Kidney epithelial cell (primary cell): ENCODE measurements at regions not wholly inside any gene's neighbourhood (a gene's known extent, or its start where the extent isn't known, plus 50 kb on each side); places are given as distances from the start of the nearest gene placed in this dataset.

Experiments
- DNase-seq: peaks from one replicate; pipeline ENCODE4 v3.0.0-alpha.2; 2010; ENCODE audit warnings: low read depth
- H3K27me3 ChIP-seq: 2 replicates; pipeline ENCODE4 v1.6.0; 2011; ENCODE audit warnings: low read length; ENCODE audit not compliant: control insufficient read depth, insufficient read depth
- H3K36me3 ChIP-seq: 2 replicates; pipeline ENCODE4 v1.5.1; 2011; ENCODE audit warnings: low read length; ENCODE audit not compliant: control insufficient read depth, insufficient read depth
- H3K4me3 ChIP-seq: 2 replicates; pipeline ENCODE4 v1.5.1; 2011; ENCODE audit warnings: low read depth, mild to moderate bottlenecking, control low read depth, low read length
- TF ChIP-seq, protein P1 (sequence below): IDR thresholded peaks from 2 replicates; pipeline ENCODE4 v1.5.1; 2011; ENCODE audit warnings: mild to moderate bottlenecking, moderate library complexity, low read length, control low read depth, inconsistent platforms; ENCODE audit not compliant: insufficient read depth, poor library complexity, severe bottlenecking

DNA sequence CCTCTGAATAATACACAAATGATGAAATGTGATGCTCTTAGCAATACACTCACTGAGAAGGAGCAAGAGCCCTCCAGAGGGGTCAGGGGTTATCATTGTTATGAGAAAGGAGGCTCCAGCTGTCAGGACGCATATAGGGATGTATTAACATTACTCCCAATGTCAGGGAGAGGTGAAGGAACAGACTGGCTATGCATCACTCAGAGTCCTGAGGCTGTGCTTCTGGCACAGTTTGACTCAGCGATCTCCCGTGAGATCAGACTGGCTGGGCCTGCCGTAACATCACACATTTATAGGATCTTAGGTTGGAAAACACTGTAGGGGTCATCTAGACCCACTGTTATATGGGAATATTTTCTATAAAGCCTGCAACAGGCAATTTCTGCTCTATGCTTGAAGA, 226.5 kb upstream of the GLRA1 start:
- TF ChIP-seq, protein P1, sequence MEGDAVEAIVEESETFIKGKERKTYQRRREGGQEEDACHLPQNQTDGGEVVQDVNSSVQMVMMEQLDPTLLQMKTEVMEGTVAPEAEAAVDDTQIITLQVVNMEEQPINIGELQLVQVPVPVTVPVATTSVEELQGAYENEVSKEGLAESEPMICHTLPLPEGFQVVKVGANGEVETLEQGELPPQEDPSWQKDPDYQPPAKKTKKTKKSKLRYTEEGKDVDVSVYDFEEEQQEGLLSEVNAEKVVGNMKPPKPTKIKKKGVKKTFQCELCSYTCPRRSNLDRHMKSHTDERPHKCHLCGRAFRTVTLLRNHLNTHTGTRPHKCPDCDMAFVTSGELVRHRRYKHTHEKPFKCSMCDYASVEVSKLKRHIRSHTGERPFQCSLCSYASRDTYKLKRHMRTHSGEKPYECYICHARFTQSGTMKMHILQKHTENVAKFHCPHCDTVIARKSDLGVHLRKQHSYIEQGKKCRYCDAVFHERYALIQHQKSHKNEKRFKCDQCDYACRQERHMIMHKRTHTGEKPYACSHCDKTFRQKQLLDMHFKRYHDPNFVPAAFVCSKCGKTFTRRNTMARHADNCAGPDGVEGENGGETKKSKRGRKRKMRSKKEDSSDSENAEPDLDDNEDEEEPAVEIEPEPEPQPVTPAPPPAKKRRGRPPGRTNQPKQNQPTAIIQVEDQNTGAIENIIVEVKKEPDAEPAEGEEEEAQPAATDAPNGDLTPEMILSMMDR, result no peak
- Histone ChIP-seq H3K4me3 (no peak overlapping the region), H3K36me3 (no peaks in the 10 kb centered on the region), H3K27me3 (no peaks in the 10 kb centered on the region)
- DNase-seq, result no peak

DNA sequence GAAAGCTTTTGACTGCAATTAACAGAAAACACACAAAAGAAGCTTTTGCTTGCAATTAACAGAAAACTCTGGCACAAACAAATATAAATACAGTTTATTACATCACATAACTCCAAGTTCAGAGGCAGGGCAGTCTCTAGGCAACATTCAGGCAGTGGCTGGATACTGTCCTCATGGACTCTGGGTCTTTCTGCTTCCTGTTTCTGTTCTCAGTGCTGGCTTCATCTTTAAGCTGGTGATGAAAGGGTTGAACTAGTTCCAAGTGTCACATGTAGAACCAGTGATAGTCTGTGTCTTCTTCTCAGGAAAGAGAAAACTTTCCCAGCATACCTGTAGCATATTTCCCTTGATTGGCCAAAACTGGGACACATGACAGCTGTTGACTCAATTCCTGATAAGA, 222.6 kb upstream of the GLRA1 start:
- no peak overlapping the region for H3K4me3 ChIP-seq
- TF ChIP-seq, protein P1, result no peak
- no peak for DNase-seq
- no peaks in the 10 kb centered on the region for H3K36me3 ChIP-seq
- no peaks in the 10 kb centered on the region for H3K27me3 ChIP-seq

DNA sequence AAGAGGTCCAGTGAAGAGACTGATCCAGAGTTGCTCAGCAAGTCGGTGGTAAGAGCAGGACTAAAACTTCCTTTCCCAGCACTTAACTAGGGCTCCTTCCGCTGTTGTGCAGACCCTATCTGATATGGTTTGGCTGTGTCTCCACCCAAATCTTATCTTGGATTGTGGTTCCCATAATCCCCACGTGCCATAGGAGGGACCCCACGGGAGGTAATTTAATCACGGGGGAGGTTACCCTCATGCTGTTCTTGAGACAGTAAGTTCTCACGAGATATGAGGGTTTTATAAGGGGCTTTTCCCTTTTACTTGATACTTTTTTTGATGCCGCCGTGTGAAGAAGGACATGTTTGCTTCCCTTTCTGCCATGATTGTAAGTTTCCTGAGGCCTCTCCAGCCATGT, 221.9 kb upstream of the GLRA1 start:
- Histone ChIP-seq H3K27me3 (no peaks in the 10 kb centered on the region), H3K4me3 (no peak overlapping the region)
- TF ChIP-seq, protein P1, result no peak

DNA sequence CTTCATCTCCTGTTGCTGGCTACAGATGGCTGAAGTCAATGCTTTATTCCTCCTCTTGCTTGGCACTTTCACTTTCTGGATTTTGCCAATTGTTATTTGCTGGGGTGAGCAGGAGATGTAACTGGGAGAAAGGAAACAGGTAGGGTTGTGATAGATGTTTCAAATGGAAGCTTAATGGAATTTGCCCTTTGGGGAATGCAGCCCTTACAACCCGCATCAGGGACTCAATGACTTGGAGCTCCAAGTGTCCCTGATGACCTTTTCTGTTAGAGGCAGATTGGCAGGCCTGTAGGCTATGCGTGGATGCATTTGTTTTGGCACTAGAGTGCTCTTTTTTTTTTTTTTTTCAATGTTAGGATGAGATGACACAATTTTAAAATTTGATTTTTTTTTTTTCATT, 219.9 kb upstream of the GLRA1 start:
- H3K27me3 ChIP-seq, result no peaks in the 10 kb centered on the region
- DNase-seq, result no peak
- no peaks in the 10 kb centered on the region for H3K36me3 ChIP-seq
- TF ChIP-seq, protein P1, result no peak
- no peak overlapping the region for H3K4me3 ChIP-seq

More for the DNA sequence above, 221.9 kb upstream of the GLRA1 start:
- no peak for DNase-seq
- H3K36me3 ChIP-seq, result no peaks in the 10 kb centered on the region

DNA sequence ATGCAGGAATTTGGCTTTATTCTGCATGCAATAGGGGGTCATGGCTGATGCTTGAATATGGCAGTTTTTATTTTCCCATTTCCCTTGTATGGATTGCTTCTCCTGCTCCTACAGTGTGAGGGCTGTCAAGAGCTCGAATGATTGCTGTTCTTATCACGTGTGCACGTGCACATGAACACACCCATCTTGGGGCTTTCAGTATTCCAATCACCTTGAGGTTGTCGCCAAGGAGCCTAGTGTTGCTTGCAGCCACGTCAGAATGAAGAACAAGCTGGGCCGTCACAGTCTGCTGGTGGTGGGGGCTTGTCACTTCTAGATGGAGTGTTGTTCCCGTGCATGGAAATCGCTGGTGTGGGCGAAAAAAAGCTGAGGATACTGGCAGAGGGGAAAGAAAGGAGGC, 219.4 kb upstream of the GLRA1 start:
- DNase-seq, result no peak
- TF ChIP-seq, protein P1, result no peak
- Histone ChIP-seq H3K4me3 (no peak overlapping the region), H3K36me3 (no peaks in the 10 kb centered on the region), H3K27me3 (no peaks in the 10 kb centered on the region)

DNA sequence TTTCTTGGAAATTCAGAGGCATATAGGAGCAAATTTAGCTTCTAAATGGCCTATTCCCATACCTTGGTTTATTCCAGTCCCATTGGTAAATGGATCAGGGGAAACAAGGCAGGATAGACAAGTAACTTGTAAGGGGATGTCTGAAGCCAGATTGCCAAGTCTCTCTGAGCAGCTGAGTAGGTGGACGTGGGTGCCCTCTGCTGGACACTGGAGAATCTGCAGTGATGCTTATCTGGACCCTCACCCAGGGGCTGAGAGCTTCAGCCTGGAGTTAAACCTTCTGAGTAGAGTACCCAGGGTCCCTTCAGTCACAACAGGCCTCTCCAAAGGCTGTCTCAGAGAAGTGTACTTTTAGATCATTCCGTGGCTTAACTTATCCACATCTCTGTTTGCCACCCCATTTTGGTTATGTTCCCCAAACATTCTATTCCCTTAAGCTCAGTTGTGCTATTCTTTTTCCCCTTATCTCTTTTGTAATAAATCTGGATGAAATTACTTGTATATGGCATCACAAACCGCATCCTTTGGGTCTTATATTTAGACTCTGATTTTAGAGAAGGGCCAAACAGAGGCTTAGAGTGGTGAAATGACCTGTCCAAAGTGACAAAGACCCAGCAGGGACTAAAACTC, 218.3 kb upstream of the GLRA1 start:
- TF ChIP-seq, protein P1, result peak; percentile 95
- no peaks in the 10 kb centered on the region for H3K36me3 ChIP-seq
- DNase-seq, result peak; percentile 10
- no peaks in the 10 kb centered on the region for H3K27me3 ChIP-seq
- H3K4me3 ChIP-seq, result no peak overlapping the region
